ENCODE measurements at regions not wholly inside any gene's neighbourhood (a gene's known extent, or its start where the extent isn't known, plus 50 kb on each side); places are given as distances from the start of the nearest gene placed in this dataset.

- H4K91ac ChIP-seq (ENCODE audit: insufficient read depth, low read depth, low read length): no peak overlapping the region
- no peak for TF ChIP-seq MXI1 (IDR thresholded peaks at IDR 0.05; ENCODE audit: borderline replicate concordance, low read depth, low read length)
- no peak for TF ChIP-seq RAD21 (IDR thresholded peaks at IDR 0.05; ENCODE audit: low read length)
- TF ChIP-seq FOS (IDR thresholded peaks at IDR 0.05; ENCODE audit: low read depth, low read length): no peak
- TF ChIP-seq RCOR1 (IDR thresholded peaks at IDR 0.05; ENCODE audit: insufficient replicate concordance, low read length): no peak
- TF ChIP-seq MAZ (IDR thresholded peaks at IDR 0.05; ENCODE audit: borderline replicate concordance, low read depth, low read length): no peak
- TF ChIP-seq NFE2L2 (IDR thresholded peaks at IDR 0.05; ENCODE audit: low read depth, low read length): no peak
- no peak for TF ChIP-seq POLR2A (IDR thresholded peaks at IDR 0.05; ENCODE audit: low read depth, low read length)
- no peak for TF ChIP-seq BHLHE40 (IDR thresholded peaks at IDR 0.05; ENCODE audit: low read depth, low read length)
- no peak for TF ChIP-seq MAFK (IDR thresholded peaks at IDR 0.05; ENCODE audit: low read depth, low read length)
- TF ChIP-seq CEBPB (IDR thresholded peaks at IDR 0.05; ENCODE audit: low read depth, low read length): no peak
- TF ChIP-seq RFX5 (IDR thresholded peaks at IDR 0.05; ENCODE audit: low read depth, low read length): no peak
- TF ChIP-seq SMC3 (IDR thresholded peaks at IDR 0.05; ENCODE audit: low read depth, low read length): no peak
- no peak for TF ChIP-seq CHD1 (IDR thresholded peaks at IDR 0.05; ENCODE audit: low read depth, low read length)
- no peak for TF ChIP-seq ELK1 (IDR thresholded peaks at IDR 0.05; ENCODE audit: borderline replicate concordance, low read depth, low read length)
- peaks cover 8% of the 10 kb centered on the region for H3K9me3 ChIP-seq (ENCODE audit: control insufficient read depth, insufficient read depth, low read length)
- ChIA-PET POLR2A (ENCODE audit: unreplicated experiment) (no interaction called here), CTCF (no interaction called here)
- no peak overlapping the region for H2AK5ac ChIP-seq (ENCODE audit: low read depth, low read length)
- no peak overlapping the region for H2BK5ac ChIP-seq (ENCODE audit: low read depth, low read length, poor library complexity, severe bottlenecking)
- no peak overlapping the region for H2BK15ac ChIP-seq (ENCODE audit: low read depth, low read length)
- no peaks in the 10 kb centered on the region for H3K79me1 ChIP-seq (ENCODE audit: low read depth in 1 of 2, low read length in 2 of 2)
- H4K5ac ChIP-seq (ENCODE audit: low read depth, low read length): no peak overlapping the region
- no peak overlapping the region for H2AFZ ChIP-seq (replicated peaks; ENCODE audit: low read length, poor library complexity)
- no TSS peak for BruUV-seq (replicated peaks)
- H3K9me1 ChIP-seq (ENCODE audit: insufficient read depth, low read length): no peaks in the 10 kb centered on the region
- H2BK120ac ChIP-seq (ENCODE audit: low read depth, low read length): no peak overlapping the region
- H3K56ac ChIP-seq (ENCODE audit: extremely low read depth, insufficient read depth, low read length): no peak overlapping the region
- H3K4me3 ChIP-seq (ENCODE audit: insufficient read depth, low read depth, low read length): no peak overlapping the region
- H3K9ac ChIP-seq (ENCODE audit: low read depth, low read length): no peak overlapping the region
- intact Hi-C loops (cut with micrococcal nuclease): no loop called here
- no peak overlapping the region for H4K8ac ChIP-seq (ENCODE audit: low read depth in 2 of 2, low read length in 2 of 2)
- ATAC-seq (ENCODE audit: low read depth) (no peak), DNase-seq (no peak)
- no peaks in the 10 kb centered on the region for H3K36me3 ChIP-seq (ENCODE audit: control insufficient read depth, insufficient read depth, low read length)
- H3K23ac ChIP-seq (ENCODE audit: low read depth, low read length): no peak overlapping the region
- H3K18ac ChIP-seq (ENCODE audit: low read depth, low read length): no peak overlapping the region
- dilution Hi-C loops (cut with HindIII; ENCODE audit: low sequenced_read_pairs, unreplicated experiment): no loop called here
- no peak overlapping the region for H3K4me2 ChIP-seq (ENCODE audit: low read depth, low read length)
- no peak overlapping the region for H3K14ac ChIP-seq (replicated peaks; ENCODE audit: low read depth, low read length)
- H2BK20ac ChIP-seq (ENCODE audit: low read depth, low read length): no peak overlapping the region
- no peak overlapping the region for H2AK9ac ChIP-seq (replicated peaks; ENCODE audit: low read depth, low read length, poor library complexity)
- H3K27me3 ChIP-seq (ENCODE audit: control insufficient read depth, insufficient read depth, low read length): no peaks in the 10 kb centered on the region
- H4K20me1 ChIP-seq (ENCODE audit: insufficient read depth, low read length): no peaks in the 10 kb centered on the region
- WGBS, 2 experiments (ENCODE audit: extremely low coverage in 2 of 2, insufficient read length in 1 of 2): no CpG with 5 or more reads among the region's 1 CpG
- no peak overlapping the region for H3K27ac ChIP-seq (ENCODE audit: insufficient read depth, low read length)
- no peaks in the 10 kb centered on the region for H3K4me1 ChIP-seq (ENCODE audit: control insufficient read depth, insufficient read depth, low read length)
- no peak overlapping the region for H3K4ac ChIP-seq (ENCODE audit: low read depth, low read length)
- in situ Hi-C loops (cut with MboI; ENCODE audit: low sequenced_read_pairs): no loop called here
Observed at GRCh38 chr13:89034015-89034414, 1362.8 kb downstream of the SLITRK5 start.

All from IMR-90 (cell line).